Osteoblast (primary cell): ENCODE measurements at regions not wholly inside any gene's neighbourhood (a gene's known extent, or its start where the extent isn't known, plus 50 kb on each side); places are given as distances from the start of the nearest gene placed in this dataset.

Source experiments
- DNase-seq: peaks from one replicate; pipeline ENCODE4 v3.0.0; 2011; ENCODE audit warnings: low spot score, mixed read lengths; ENCODE audit not compliant: insufficient read length; ENCODE audit errors: missing footprints
- H2AFZ ChIP-seq: 2 replicates; pipeline ENCODE4 v1.6.0; 2011; ENCODE audit warnings: mild to moderate bottlenecking, low read length
- H3K27ac ChIP-seq: 2 replicates; pipeline ENCODE4 v1.5.1; 2011; ENCODE audit warnings: mild to moderate bottlenecking, low read depth, low read length, moderate library complexity
- H3K27me3 ChIP-seq: 2 replicates; pipeline ENCODE4 v1.6.0; 2012; ENCODE audit warnings: mild to moderate bottlenecking, control low read depth, inconsistent platforms, low read length, moderate library complexity; ENCODE audit not compliant: insufficient read depth
- H3K36me3 ChIP-seq: 2 replicates; pipeline ENCODE4 v1.5.1; 2011; ENCODE audit warnings: mild to moderate bottlenecking, low read length, control low read depth, moderate library complexity; ENCODE audit not compliant: insufficient read depth
- H3K4me1 ChIP-seq: 2 replicates; pipeline ENCODE4 v1.5.1; 2011; ENCODE audit warnings: mild to moderate bottlenecking, low read length, control low read depth, moderate library complexity; ENCODE audit not compliant: insufficient read depth
- H3K4me2 ChIP-seq: 2 replicates; pipeline ENCODE4 v1.6.0; 2011; ENCODE audit warnings: mild to moderate bottlenecking, low read length; ENCODE audit not compliant: insufficient read depth
- H3K4me3 ChIP-seq: fragments of 200-600 bp; sonication (generic); 3 replicates; pipeline ENCODE4 v1.5.1; 2012; ENCODE audit warnings: mild to moderate bottlenecking, low read length, inconsistent platforms; ENCODE audit not compliant: insufficient read depth
- H3K79me2 ChIP-seq: 2 replicates; pipeline ENCODE4 v1.6.0; 2012; ENCODE audit warnings: mild to moderate bottlenecking, low read length, control low read depth, inconsistent platforms; ENCODE audit not compliant: insufficient read depth
- H3K9me3 ChIP-seq: 2 replicates; pipeline ENCODE4 v1.5.1; 2011; ENCODE audit warnings: low read depth, low read length, control low read depth
- H4K20me1 ChIP-seq: 2 replicates; pipeline ENCODE4 v1.6.0; 2012; ENCODE audit warnings: mild to moderate bottlenecking, low read length, control low read depth; ENCODE audit not compliant: insufficient read depth
- TF ChIP-seq, protein P1 (sequence below): IDR thresholded peaks from 2 replicates; pipeline ENCODE4 v1.5.1; 2011; ENCODE audit warnings: mild to moderate bottlenecking, low read depth, low read length, moderate library complexity; ENCODE audit errors: extremely low read depth

DNA sequence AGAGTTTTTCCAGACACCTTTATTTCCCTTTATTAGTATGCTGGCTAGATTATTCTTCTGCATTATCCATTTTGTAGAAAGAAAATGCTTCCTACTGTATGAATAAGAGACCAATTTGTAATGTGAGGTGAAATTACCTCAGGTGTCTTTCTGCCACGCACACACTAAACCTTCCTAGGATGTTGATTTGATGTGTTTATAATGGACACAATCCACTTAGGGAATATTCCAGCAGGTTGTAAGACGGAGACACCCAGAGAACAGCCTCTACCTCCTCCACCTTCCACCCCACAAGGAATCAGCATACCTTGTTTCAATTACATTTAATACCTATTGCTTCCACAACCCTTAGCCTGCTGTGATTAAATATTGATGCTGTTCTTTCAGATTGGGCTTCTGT is 379.1 kb upstream of the KIRREL3 start:
- TF ChIP-seq, protein P1, sequence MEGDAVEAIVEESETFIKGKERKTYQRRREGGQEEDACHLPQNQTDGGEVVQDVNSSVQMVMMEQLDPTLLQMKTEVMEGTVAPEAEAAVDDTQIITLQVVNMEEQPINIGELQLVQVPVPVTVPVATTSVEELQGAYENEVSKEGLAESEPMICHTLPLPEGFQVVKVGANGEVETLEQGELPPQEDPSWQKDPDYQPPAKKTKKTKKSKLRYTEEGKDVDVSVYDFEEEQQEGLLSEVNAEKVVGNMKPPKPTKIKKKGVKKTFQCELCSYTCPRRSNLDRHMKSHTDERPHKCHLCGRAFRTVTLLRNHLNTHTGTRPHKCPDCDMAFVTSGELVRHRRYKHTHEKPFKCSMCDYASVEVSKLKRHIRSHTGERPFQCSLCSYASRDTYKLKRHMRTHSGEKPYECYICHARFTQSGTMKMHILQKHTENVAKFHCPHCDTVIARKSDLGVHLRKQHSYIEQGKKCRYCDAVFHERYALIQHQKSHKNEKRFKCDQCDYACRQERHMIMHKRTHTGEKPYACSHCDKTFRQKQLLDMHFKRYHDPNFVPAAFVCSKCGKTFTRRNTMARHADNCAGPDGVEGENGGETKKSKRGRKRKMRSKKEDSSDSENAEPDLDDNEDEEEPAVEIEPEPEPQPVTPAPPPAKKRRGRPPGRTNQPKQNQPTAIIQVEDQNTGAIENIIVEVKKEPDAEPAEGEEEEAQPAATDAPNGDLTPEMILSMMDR: no peak
- Histone ChIP-seq H3K9me3 (no peaks in the 10 kb centered on the region), H3K27ac (no peak overlapping the region), H3K36me3 (no peaks in the 10 kb centered on the region), H3K4me2 (no peak overlapping the region), H2AFZ (no peak overlapping the region), H3K79me2 (no peaks in the 10 kb centered on the region), H4K20me1 (no peaks in the 10 kb centered on the region), H3K4me3 (no peak overlapping the region), H3K4me1 (no peaks in the 10 kb centered on the region), H3K27me3 (no peaks in the 10 kb centered on the region)
- DNase-seq: no peak

DNA sequence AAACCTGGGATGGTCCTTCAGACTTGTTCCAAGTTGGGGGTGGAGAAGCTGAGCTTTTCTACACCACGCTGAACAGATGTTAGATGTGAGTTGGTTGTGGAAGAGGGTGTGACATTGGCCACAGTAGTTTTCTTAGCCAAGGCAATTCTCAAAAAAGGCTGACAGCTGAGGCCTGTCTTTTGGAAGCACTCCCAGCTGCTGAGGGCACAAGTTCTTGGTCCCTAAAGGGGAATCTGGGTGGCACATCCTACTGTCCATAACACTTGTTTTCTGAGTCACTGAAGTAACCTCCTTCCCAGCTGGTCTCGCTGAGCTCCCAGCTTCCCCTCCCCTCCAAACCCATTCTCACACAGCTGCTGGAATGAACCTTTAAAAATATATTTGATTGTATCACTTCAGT is 375.7 kb upstream of the KIRREL3 start:
- H3K27ac ChIP-seq: no peak overlapping the region
- H3K4me1 ChIP-seq: no peaks in the 10 kb centered on the region
- no peaks in the 10 kb centered on the region for H3K36me3 ChIP-seq
- H2AFZ ChIP-seq: no peak overlapping the region
- H3K9me3 ChIP-seq: no peaks in the 10 kb centered on the region
- H3K27me3 ChIP-seq: no peaks in the 10 kb centered on the region
- TF ChIP-seq, protein P1: no peak
- DNase-seq: no peak
- no peaks in the 10 kb centered on the region for H3K79me2 ChIP-seq
- H3K4me2 ChIP-seq: no peak overlapping the region
- H3K4me3 ChIP-seq: no peak overlapping the region
- H4K20me1 ChIP-seq: no peaks in the 10 kb centered on the region

DNA sequence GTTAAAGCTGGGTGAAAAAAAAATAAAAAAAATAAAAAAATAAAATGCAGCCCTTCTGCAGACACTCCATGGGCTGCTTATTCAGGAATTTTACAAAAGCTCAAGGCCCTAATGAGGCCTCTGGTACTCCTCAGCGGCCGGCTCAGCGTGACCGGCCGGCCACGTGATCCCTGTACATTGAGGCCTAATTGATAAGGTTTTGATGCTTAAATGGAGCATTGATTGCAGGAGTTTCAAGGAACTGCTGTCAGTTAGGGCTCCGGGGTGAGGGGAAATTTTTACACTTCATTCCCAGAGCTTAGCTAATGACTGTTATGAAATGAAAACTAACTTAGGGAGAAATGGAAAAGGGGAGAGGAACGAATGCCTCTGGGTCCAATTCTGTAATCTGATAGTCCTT is 368.8 kb upstream of the KIRREL3 start:
- H3K9me3 ChIP-seq: no peaks in the 10 kb centered on the region
- no peaks in the 10 kb centered on the region for H3K79me2 ChIP-seq
- H3K27me3 ChIP-seq: no peaks in the 10 kb centered on the region
- no peak overlapping the region for H3K4me3 ChIP-seq
- no peaks in the 10 kb centered on the region for H4K20me1 ChIP-seq
- no peaks in the 10 kb centered on the region for H3K4me1 ChIP-seq
- DNase-seq: no peak
- no peak overlapping the region for H3K27ac ChIP-seq
- H3K4me2 ChIP-seq: no peak overlapping the region
- no peaks in the 10 kb centered on the region for H3K36me3 ChIP-seq
- H2AFZ ChIP-seq: no peak overlapping the region
- TF ChIP-seq, protein P1: no peak

DNA sequence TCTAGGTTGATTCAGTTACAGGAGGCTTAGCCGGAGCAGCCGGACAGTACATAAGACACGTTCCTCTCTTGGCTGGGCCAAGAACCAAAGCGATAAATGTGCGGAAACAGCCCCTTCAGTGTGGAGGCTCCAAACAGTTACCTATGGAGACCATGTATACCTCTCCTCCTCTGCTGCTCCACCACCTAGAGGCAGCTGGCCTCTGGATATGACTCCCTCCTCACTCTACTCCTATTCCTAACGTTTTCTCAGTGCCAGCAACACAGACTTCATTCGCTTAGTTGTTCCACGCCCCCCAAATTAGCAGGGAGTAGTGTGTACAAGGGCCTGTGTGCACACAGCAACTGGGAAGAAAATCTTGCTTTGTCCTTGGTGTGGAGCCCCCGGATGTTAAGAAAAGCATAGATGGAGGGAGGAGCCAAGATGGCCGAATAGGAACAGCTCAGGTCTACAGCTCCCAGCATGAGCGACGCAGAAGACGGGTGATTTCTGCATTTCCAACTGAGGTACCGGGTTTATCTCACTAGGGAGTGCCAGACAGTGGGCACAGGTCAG is 362.3 kb upstream of the KIRREL3 start:
- TF ChIP-seq, protein P1: no peak
- no peak overlapping the region for H2AFZ ChIP-seq
- no peak overlapping the region for H3K4me2 ChIP-seq
- no peaks in the 10 kb centered on the region for H3K27me3 ChIP-seq
- no peak overlapping the region for H3K27ac ChIP-seq
- no peaks in the 10 kb centered on the region for H4K20me1 ChIP-seq
- H3K4me3 ChIP-seq: no peak overlapping the region
- no peaks in the 10 kb centered on the region for H3K4me1 ChIP-seq
- H3K79me2 ChIP-seq: no peaks in the 10 kb centered on the region
- H3K9me3 ChIP-seq: no peaks in the 10 kb centered on the region
- DNase-seq: no peak
- H3K36me3 ChIP-seq: no peaks in the 10 kb centered on the region
